NT2/D1 (cell line): ENCODE measurements at regions not wholly inside any gene's neighbourhood (a gene's known extent, or its start where the extent isn't known, plus 50 kb on each side); places are given as distances from the start of the nearest gene placed in this dataset.

ENCODE experiments used
- DNase-seq: peaks from one replicate; pipeline ENCODE4 v3.0.0-alpha.2; 2011; ENCODE audit warnings: low read depth, low spot score
- H3K27me3 ChIP-seq: 2 replicates; pipeline ENCODE4 v1.6.0; 2011; ENCODE audit warnings: mild to moderate bottlenecking; ENCODE audit not compliant: insufficient read length, insufficient read depth
- H3K36me3 ChIP-seq: 2 replicates; pipeline ENCODE4 v1.6.1; 2011; ENCODE audit warnings: mild to moderate bottlenecking, low read length, mixed read lengths; ENCODE audit not compliant: insufficient read depth, insufficient read length
- H3K4me1 ChIP-seq: 2 replicates; pipeline ENCODE4 v1.5.1; 2011; ENCODE audit not compliant: insufficient read depth, insufficient read length
- H3K4me3 ChIP-seq: 2 replicates; pipeline ENCODE4 v1.5.1; 2011; ENCODE audit warnings: low read depth; ENCODE audit not compliant: insufficient read length
- H3K9ac ChIP-seq: 2 replicates; pipeline ENCODE4 v1.6.0; 2011; ENCODE audit warnings: low read depth; ENCODE audit not compliant: insufficient read length
- H3K9me3 ChIP-seq: 2 replicates; pipeline ENCODE4 v1.5.1; 2011; ENCODE audit warnings: mild to moderate bottlenecking, low read length; ENCODE audit not compliant: insufficient read depth
- SUZ12 ChIP-seq: IDR thresholded peaks from 2 replicates; pipeline ENCODE4 v1.6.1; 2011; ENCODE audit not compliant: insufficient read length, insufficient read depth; ENCODE audit errors: extremely low read depth
- YY1 ChIP-seq: IDR thresholded peaks from 2 replicates; pipeline ENCODE4 v1.6.1; 2011; ENCODE audit not compliant: insufficient read length, insufficient read depth
- ZNF274 ChIP-seq: IDR thresholded peaks from 2 replicates; pipeline ENCODE4 v1.6.1; 2011; ENCODE audit warnings: mild to moderate bottlenecking, low read depth, low read length

GRCh38 chr5:166651234-166651633 is 1640.2 kb upstream of the WWC1 start:
- Histone ChIP-seq H3K36me3 (no peaks in the 10 kb centered on the region), H3K9me3 (no peaks in the 10 kb centered on the region), H3K9ac (no peak overlapping the region), H3K4me3 (no peak overlapping the region), H3K4me1 (no peaks in the 10 kb centered on the region), H3K27me3 (no peaks in the 10 kb centered on the region)
- no peak for DNase-seq
- no peak for TF ChIP-seq ZNF274

DNA sequence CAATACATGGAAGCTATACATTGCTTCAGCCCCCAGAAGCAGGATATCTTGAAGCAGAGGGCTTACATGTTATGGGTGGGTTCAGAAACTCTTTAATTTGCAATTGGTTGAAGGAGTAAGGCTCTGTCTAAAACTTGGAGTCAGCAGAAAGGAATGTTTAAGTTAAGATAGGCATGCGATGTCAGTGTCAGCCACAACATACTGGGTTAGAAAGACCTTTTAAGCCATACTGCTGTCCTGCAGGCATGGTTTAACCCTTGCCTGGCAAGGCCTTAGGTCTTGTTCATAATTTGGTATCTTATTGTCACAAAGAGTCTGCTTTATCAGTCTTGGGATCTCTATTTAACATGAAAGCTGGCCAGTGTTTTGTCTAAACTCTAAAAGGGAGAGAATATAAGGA is 1619.6 kb upstream of the WWC1 start:
- peak; percentile 15 for DNase-seq
- peaks cover 5% of the 10 kb centered on the region; the same call in 1 of the 2 replicates for H3K9me3 ChIP-seq
- no peaks in the 10 kb centered on the region for H3K4me1 ChIP-seq
- no peak overlapping the region for H3K9ac ChIP-seq
- TF ChIP-seq YY1 = no peak
- TF ChIP-seq SUZ12 = no peak
- no peak for TF ChIP-seq ZNF274
- H3K36me3 ChIP-seq = no peaks in the 10 kb centered on the region
- no peak overlapping the region for H3K4me3 ChIP-seq
- H3K27me3 ChIP-seq = no peaks in the 10 kb centered on the region

DNA sequence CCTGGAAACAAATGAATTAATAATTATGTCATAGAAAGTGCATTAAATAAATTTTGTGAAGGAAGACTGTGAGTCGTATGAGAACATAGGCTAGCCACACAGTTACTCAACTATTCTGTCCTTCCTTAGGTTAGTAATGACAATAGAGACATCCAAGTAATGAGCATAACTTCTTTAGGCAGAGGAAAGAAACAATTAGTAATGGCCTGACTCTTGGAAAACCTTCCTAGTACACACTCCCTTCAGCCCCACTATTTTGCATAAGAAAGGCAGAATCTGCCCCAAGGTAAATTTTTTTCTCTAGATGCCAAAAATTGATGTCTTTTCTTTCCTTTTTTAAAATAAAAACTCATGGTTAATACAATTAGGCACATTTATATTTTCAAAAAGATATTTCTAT is 1619.0 kb upstream of the WWC1 start:
- Histone ChIP-seq H3K9me3 (peaks cover 5% of the 10 kb centered on the region; the same call in 1 of the 2 replicates), H3K4me1 (no peaks in the 10 kb centered on the region), H3K4me3 (no peak overlapping the region), H3K27me3 (no peaks in the 10 kb centered on the region), H3K36me3 (no peaks in the 10 kb centered on the region), H3K9ac (no peak overlapping the region)
- no peak for TF ChIP-seq YY1
- no peak for TF ChIP-seq SUZ12
- TF ChIP-seq ZNF274 = no peak
- peak; percentile 6 for DNase-seq

GRCh38 chr5:166677891-166678290 is 1613.6 kb upstream of the WWC1 start:
- no peaks in the 10 kb centered on the region for H3K4me1 ChIP-seq
- H3K36me3 ChIP-seq = no peaks in the 10 kb centered on the region
- H3K27me3 ChIP-seq = no peaks in the 10 kb centered on the region
- H3K9ac ChIP-seq = no peak overlapping the region
- no peak for DNase-seq
- TF ChIP-seq ZNF274 (no peak), YY1 (no peak), SUZ12 (no peak)
- peaks cover 5% of the 10 kb centered on the region; the same call in 1 of the 2 replicates for H3K9me3 ChIP-seq
- H3K4me3 ChIP-seq = no peak overlapping the region

DNA sequence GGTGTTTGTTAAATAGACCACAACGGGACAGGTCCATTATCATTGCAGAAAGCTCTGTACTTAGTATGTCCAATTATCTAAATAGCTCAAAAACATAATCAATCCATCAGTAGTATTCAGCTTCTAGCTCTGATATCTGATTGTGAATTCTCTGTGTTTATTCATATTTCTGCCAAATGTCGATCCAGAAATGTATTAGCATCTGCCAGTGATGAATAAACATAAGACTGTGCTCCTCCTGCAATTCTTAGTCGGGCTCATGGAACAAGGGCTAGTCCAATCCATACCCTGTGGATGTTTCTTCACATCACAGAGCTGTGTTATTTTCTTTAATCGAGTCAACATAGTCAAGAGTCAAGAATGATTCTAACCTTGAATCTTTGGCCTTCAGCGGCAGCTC is 1612.1 kb upstream of the WWC1 start:
- DNase-seq = no peak
- no peak overlapping the region for H3K4me3 ChIP-seq
- no peaks in the 10 kb centered on the region for H3K36me3 ChIP-seq
- H3K9ac ChIP-seq = no peak overlapping the region
- TF ChIP-seq YY1 (no peak), SUZ12 (no peak), ZNF274 (no peak)
- H3K27me3 ChIP-seq = no peaks in the 10 kb centered on the region
- H3K9me3 ChIP-seq = peaks cover under 1% of the 10 kb centered on the region; the same call in 1 of the 2 replicates
- H3K4me1 ChIP-seq = no peaks in the 10 kb centered on the region

GRCh38 chr5:166695326-166695725 is 1596.1 kb upstream of the WWC1 start:
- no peaks in the 10 kb centered on the region for H3K9me3 ChIP-seq
- no peak overlapping the region for H3K4me3 ChIP-seq
- H3K4me1 ChIP-seq = no peaks in the 10 kb centered on the region
- H3K9ac ChIP-seq = no peak overlapping the region
- H3K36me3 ChIP-seq = no peaks in the 10 kb centered on the region
- no peaks in the 10 kb centered on the region for H3K27me3 ChIP-seq
- DNase-seq = no peak
- TF ChIP-seq YY1 (no peak), ZNF274 (no peak), SUZ12 (no peak)

- H3K4me1 ChIP-seq = no peaks in the 10 kb centered on the region
- no peak overlapping the region for H3K4me3 ChIP-seq
- no peak overlapping the region for H3K9ac ChIP-seq
- no peaks in the 10 kb centered on the region for H3K36me3 ChIP-seq
- no peaks in the 10 kb centered on the region for H3K9me3 ChIP-seq
- DNase-seq = no peak
- TF ChIP-seq YY1 = no peak
- TF ChIP-seq SUZ12 = no peak
- TF ChIP-seq ZNF274 = no peak
- no peaks in the 10 kb centered on the region for H3K27me3 ChIP-seq
Observed at GRCh38 chr5:166708291-166708690, 1583.2 kb upstream of the WWC1 start.

- no peak for DNase-seq
- Histone ChIP-seq H3K27me3 (no peaks in the 10 kb centered on the region), H3K36me3 (no peaks in the 10 kb centered on the region), H3K4me3 (no peak overlapping the region), H3K9me3 (no peaks in the 10 kb centered on the region), H3K9ac (no peak overlapping the region), H3K4me1 (peaks cover 3% of the 10 kb centered on the region)
- TF ChIP-seq YY1 = no peak
- TF ChIP-seq SUZ12 = no peak
- no peak for TF ChIP-seq ZNF274
Observed at GRCh38 chr5:166709691-166710090, 1581.8 kb upstream of the WWC1 start.
